Epithelial cell of proximal tubule (primary cell): ENCODE measurements at regions not wholly inside any gene's neighbourhood (a gene's known extent, or its start where the extent isn't known, plus 50 kb on each side); places are given as distances from the start of the nearest gene placed in this dataset.

ENCODE experiments used
- DNase-seq: peaks from one replicate; pipeline ENCODE4 v3.0.0-alpha.2; 2011; ENCODE audit warnings: low read depth
- H3K4me3 ChIP-seq: 2 replicates; pipeline ENCODE4 v1.5.1; 2011; ENCODE audit warnings: low read depth, mild to moderate bottlenecking, low read length
- TF ChIP-seq, protein P1 (sequence below): conservative IDR thresholded peaks from 2 replicates; pipeline ENCODE4 v1.5.1; 2012; ENCODE audit warnings: low read depth, mild to moderate bottlenecking, low read length

DNA sequence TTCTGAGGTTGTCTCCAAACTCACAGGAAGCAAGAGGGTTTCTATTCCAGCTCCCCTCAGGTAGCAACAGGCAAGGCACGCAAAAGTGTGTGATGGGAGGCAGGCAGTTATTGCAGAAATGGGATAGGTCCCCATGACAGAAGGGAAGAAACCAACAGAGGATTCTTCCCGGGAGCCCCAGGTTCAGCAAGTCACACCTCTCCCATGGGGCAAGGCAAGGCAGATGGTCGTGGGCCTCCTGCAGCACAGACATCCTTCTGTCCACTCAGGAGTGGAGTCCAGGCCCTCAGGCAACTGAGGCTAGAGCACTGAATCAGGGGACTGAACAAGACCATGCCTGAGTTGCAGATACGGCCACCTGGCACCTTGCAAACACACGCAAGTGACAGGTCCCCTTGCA, 424.9 kb upstream of the IRX4 start:
- TF ChIP-seq, protein P1, sequence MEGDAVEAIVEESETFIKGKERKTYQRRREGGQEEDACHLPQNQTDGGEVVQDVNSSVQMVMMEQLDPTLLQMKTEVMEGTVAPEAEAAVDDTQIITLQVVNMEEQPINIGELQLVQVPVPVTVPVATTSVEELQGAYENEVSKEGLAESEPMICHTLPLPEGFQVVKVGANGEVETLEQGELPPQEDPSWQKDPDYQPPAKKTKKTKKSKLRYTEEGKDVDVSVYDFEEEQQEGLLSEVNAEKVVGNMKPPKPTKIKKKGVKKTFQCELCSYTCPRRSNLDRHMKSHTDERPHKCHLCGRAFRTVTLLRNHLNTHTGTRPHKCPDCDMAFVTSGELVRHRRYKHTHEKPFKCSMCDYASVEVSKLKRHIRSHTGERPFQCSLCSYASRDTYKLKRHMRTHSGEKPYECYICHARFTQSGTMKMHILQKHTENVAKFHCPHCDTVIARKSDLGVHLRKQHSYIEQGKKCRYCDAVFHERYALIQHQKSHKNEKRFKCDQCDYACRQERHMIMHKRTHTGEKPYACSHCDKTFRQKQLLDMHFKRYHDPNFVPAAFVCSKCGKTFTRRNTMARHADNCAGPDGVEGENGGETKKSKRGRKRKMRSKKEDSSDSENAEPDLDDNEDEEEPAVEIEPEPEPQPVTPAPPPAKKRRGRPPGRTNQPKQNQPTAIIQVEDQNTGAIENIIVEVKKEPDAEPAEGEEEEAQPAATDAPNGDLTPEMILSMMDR, result no peak
- no peak overlapping the region for H3K4me3 ChIP-seq
- DNase-seq, result no peak

DNA sequence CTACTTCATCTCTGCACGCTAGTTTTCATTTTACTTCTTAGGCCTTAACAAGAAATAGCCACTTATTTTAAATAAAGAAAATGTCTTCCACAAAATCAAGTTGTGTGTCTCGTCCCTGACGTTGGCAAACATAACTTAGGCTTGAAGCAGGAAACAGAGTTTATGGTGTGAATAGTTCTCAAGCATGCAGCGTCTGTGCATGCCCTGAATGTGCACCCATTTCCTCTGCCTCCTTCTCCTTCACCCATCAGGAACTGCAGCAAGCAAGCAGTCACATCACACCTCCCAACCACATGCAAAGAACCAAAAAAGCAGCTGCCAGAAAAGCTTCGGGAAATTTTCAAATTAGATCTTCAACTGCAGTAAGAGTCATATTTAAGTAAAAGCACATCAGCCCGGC, 424.0 kb upstream of the IRX4 start:
- TF ChIP-seq, protein P1, result no peak
- H3K4me3 ChIP-seq, result no peak overlapping the region
- DNase-seq, result no peak

DNA sequence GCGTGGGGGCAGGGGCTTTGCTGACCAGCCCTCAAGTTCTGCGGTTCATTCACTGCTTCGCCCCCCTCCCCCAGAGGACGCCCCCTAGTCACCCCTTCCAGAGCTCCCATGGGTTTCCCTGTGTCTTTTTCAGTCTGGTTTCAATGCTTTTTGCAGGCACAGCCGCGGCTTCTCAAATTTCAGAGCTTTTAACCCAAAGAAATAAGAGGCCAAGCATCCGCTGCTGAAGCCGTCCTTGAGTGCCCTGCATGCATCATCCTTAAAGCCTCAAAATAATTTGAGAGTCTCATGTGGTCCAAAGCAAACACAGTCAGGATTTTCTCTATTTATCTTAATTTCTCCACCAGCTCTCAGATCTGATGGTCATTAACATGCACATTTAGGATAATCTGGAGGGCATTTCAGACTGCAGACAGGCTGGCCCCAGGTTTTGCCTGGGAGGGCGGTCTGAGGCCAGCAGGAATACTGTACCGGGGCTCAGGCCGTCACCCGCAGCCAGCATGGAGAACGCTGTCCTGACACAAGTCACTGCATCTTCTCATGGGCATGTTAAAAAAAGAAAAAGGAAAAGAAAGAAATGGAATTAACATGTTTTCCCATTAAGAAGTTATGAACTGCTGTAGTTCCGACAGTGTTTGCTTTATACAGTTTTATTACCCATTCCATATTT, 420.8 kb upstream of the IRX4 start:
- no peak for DNase-seq
- TF ChIP-seq, protein P1, result no peak
- no peak overlapping the region for H3K4me3 ChIP-seq

DNA sequence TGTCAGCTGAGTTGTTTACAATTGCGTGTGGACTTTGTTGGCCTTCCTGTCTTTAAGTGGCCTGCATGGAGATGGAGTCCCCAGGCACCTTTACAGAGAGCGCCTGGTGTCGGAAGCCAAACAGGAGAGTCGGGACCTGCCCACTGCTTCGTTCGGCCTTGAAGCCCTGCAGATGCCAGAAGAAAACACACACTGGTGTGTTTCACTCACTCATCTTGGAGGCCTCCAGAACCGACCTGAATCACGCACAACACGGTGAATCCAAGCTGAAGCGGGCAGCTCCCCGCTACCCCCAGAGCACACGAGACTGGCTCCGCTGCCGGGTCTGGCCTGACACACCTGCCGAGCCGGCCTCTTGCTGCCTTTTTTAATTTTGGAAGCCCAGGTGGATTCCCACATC, 419.4 kb upstream of the IRX4 start:
- TF ChIP-seq, protein P1, result no peak
- DNase-seq, result no peak
- no peak overlapping the region for H3K4me3 ChIP-seq

DNA sequence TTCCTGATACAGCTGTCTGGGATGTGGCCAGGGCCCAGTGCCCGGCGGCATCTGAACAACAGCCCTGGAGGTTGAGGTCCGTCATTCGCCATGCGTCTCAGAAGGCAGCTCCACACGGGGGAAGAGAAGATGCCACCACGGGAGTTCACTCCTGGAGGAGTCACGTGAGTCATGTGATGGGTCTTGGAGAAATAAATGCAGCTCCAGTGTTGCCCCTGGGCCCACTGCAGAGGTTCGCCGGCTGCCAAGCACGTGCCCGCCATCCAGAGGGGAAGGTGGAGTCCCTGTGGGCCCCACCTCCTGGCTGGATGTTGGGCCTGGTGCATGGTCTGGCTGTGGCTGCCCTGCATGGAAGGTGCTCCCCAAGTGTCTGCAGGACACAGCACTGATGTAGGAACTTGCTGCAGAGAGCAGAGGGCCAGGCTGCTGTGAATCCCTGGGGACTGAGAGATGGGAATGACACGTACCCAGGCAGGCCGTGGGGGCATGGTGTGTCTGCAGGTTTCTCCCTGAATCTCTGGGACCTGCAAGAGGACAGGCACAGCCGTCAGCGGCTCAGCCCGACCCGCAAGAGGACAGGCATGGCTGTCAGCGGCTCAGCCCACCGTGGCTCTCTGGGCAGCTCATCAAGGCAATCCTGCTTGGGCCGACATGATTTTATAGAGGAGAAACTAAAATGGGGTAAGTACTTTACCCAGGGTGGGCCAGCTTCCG, 418.3 kb upstream of the IRX4 start:
- TF ChIP-seq, protein P1, result no peak
- no peak overlapping the region for H3K4me3 ChIP-seq
- no peak for DNase-seq

DNA sequence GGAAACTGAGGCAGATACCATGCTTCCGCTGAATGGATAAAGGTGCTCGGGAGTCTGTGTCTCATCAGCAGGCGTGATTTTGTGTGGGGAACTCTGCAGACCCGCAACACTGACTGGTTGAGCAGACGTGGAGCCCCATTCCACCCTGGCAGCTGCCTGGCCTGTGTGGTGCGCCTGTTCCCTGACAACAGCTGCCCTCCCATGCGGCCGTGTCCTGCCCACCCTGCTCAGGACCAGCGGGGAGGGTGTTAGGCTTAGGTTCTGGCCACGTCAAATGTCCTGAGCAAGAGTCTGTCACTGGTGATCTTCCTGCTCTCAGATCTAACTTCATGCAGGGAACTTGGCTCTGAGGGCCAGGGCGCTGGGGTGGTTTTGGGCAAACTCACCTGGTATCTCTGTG, 417.7 kb upstream of the IRX4 start:
- no peak overlapping the region for H3K4me3 ChIP-seq
- TF ChIP-seq, protein P1, result no peak
- DNase-seq, result no peak
